ENCODE measurements at regions not wholly inside any gene's neighbourhood (a gene's known extent, or its start where the extent isn't known, plus 50 kb on each side); places are given as distances from the start of the nearest gene placed in this dataset.

DNA sequence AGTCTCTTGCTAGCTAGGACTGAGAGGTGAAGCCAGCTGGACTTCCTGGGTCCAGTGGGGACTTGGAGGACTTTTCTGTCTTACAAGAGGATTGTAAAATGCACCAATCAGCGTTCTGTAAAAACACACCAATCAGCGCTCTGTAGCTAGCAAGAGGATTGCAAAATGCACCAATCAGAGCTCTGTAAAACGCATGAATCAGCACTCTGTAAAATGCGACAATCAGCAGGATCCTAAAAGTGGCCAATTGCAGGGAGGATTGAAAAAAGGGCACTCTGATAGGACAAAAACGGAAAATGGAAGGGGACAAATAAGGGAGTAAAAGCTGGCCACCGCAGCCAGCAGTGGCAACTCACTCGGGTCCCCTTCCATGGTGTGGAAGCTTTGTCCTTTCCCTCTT lies 65.6 kb upstream of the DUSP21 start:
- TF ChIP-seq SALL2 (tag by site-specific recombination; IDR thresholded peaks at IDR 0.05; ENCODE audit: borderline replicate concordance) (no peak), ZNF274 (IDR thresholded peaks at IDR 0.05; ENCODE audit: low read length) (no peak), ZNF274 (tag by site-specific recombination; IDR thresholded peaks at IDR 0.05; ENCODE audit: borderline replicate concordance) (no peak), CTCF (tag by site-specific recombination; IDR thresholded peaks at IDR 0.05) (no peak)
